GM12878 (cell line): ENCODE measurements at regions not wholly inside any gene's neighbourhood (a gene's known extent, or its start where the extent isn't known, plus 50 kb on each side); places are given as distances from the start of the nearest gene placed in this dataset.

ENCODE experiments used
- ATAC-seq: fragments of 200-7000 bp; cut with Tn5 transposase; 3 replicates; pipeline ENCODE4 v1.9.1; 2020; ENCODE audit warnings: mild to moderate bottlenecking, moderate library complexity
- BruUV-seq: library from RNA; stranded (reverse); fragments of 400-500 nt; replicated peaks from 2 replicates; lab custom pipeline; 2021; lab: Mats Ljungman, UMichigan
- CTCF ChIA-PET: fragments of 300-600 bp; sonication (Branson Sonifier 250); formaldehyde crosslinking; extraction: SDS; loops from one replicate; lab custom pipeline; 2021; ENCODE audit warnings: inconsistent platforms; lab: Yijun Ruan, JAX
- POLR2A ChIA-PET: fragments of 350-600 bp; formaldehyde crosslinking; extraction: SDS; loops from one replicate; lab custom pipeline; 2021; ENCODE audit warnings: inconsistent platforms; lab: Charles Lee
- RAD21 ChIA-PET: fragments of 300-600 bp; sonication (Branson Sonifier 250); formaldehyde crosslinking; loops from one replicate; lab custom pipeline; 2023; ENCODE audit warnings: antibody characterized with exemption; ENCODE audit not compliant: unreplicated experiment; lab: Charles Lee
- SMC1A ChIA-PET: fragments of 300-600 bp; sonication (Branson Sonifier 250); formaldehyde crosslinking; loops from one replicate; lab custom pipeline; 2023; ENCODE audit not compliant: unreplicated experiment, uncharacterized antibody; lab: Charles Lee
- DNase-seq: peaks from one replicate; pipeline ENCODE4 v3.0.0-alpha.2; 2011; ENCODE audit warnings: low read depth, low spot score
- FAIRE-seq: peaks from 3 replicates; lab custom pipeline; 2011; peaks lifted over from hg19 to GRCh38; lab: Jason Lieb, UNC
- H2AFZ ChIP-seq: 2 replicates; pipeline ENCODE4 v1.6.0; 2011; ENCODE audit warnings: low read depth, low read length, control low read depth; ENCODE audit not compliant: control insufficient read depth
- H3K27ac ChIP-seq: 2 replicates; pipeline ENCODE4 v1.5.1; 2011; ENCODE audit warnings: control low read depth; ENCODE audit not compliant: control insufficient read depth, insufficient read depth
- H3K27me3 ChIP-seq, 2 experiments: replicated peaks in 1 of 2; 2 replicates each; pipeline versions ENCODE4 v1.6.0 to v1.6.1; 2011; ENCODE audit warnings: low read length in 1 of 2; ENCODE audit not compliant: control insufficient read depth in 2 of 2, insufficient read depth in 2 of 2
- H3K36me3 ChIP-seq, 2 experiments: 2 replicates each; pipeline ENCODE4 v1.5.1; 2011; ENCODE audit warnings: low read length in 1 of 2; ENCODE audit not compliant: control insufficient read depth in 2 of 2, insufficient read depth in 2 of 2
- H3K4me1 ChIP-seq: 2 replicates; pipeline ENCODE4 v1.6.1; 2011; ENCODE audit warnings: mild to moderate bottlenecking, low read length, moderate library complexity, mixed read lengths; ENCODE audit not compliant: control insufficient read depth, insufficient read depth
- H3K4me2 ChIP-seq: 2 replicates; pipeline ENCODE4 v1.6.0; 2011; ENCODE audit warnings: control low read depth; ENCODE audit not compliant: control insufficient read depth, insufficient read depth
- H3K4me3 ChIP-seq: fragments of 200-600 bp; sonication (generic); 2 replicates; pipeline ENCODE4 v1.5.1; 2016
- H3K79me2 ChIP-seq: 2 replicates; pipeline ENCODE4 v1.6.0; 2011; ENCODE audit warnings: low read length; ENCODE audit not compliant: control insufficient read depth, insufficient read depth
- H3K9ac ChIP-seq: 2 replicates; pipeline ENCODE4 v1.8.0; 2011; ENCODE audit warnings: low read length, control low read depth, mixed read lengths; ENCODE audit not compliant: control insufficient read depth, insufficient read depth
- H3K9me3 ChIP-seq: replicated peaks from 3 replicates; pipeline ENCODE4 v1.5.1; 2011; ENCODE audit warnings: mild to moderate bottlenecking, low read length; ENCODE audit not compliant: control insufficient read depth, insufficient read depth
- H4K20me1 ChIP-seq: 2 replicates; pipeline ENCODE4 v1.6.0; 2011; ENCODE audit not compliant: control insufficient read depth, insufficient read depth
- EED ChIP-seq: sonication (generic); IDR thresholded peaks from 2 replicates; pipeline ENCODE4 v1.6.1; 2016; ENCODE audit warnings: antibody characterized with exemption, low read depth
- KAT2A ChIP-seq: conservative IDR thresholded peaks from 2 replicates; pipeline ENCODE4 v1.6.1; 2011; ENCODE audit warnings: low read depth, low read length; ENCODE audit not compliant: control insufficient read depth
- PAX5 ChIP-seq: IDR thresholded peaks from 2 replicates; pipeline ENCODE4 v1.6.1; 2011; ENCODE audit warnings: low read depth, low read length, borderline replicate concordance
- PAX8 ChIP-seq: fragments of 450-650 bp; IDR thresholded peaks from 2 replicates; pipeline ENCODE4 v1.6.1; 2017; ENCODE audit warnings: mild to moderate bottlenecking, moderate library complexity
- SUZ12 ChIP-seq: fragments of 200-600 bp; sonication (generic); IDR thresholded peaks from one replicate; pipeline ENCODE4 v1.6.1; 2018; ENCODE audit warnings: antibody characterized with exemption, mild to moderate bottlenecking; ENCODE audit not compliant: unreplicated experiment
- YBX1 ChIP-seq: fragments of 450-650 bp; IDR thresholded peaks from 2 replicates; pipeline ENCODE4 v1.6.1; 2016; ENCODE audit warnings: antibody characterized with exemption
- in situ Hi-C: fragments of 300-500 bp; cut with MboI; formaldehyde crosslinking; loops from 9 replicates; pipeline ENCODE4 v1.14.3; 2018; ENCODE audit warnings: mixed read lengths
- intact Hi-C: fragments of 100-400 bp; cut with micrococcal nuclease; formaldehyde crosslinking; loops from one replicate; pipeline ENCODE4 v1.14.2; 2022; ENCODE audit not compliant: unreplicated experiment

GRCh38 chr6:86122086-86122485 lies 479.4 kb upstream of the SYNCRIP start:
- ChIA-PET SMC1A (no interaction called here), POLR2A (no interaction called here), CTCF (no interaction called here), RAD21 (no interaction called here)
- H3K4me3 ChIP-seq, result no peak overlapping the region
- TF ChIP-seq YBX1 (no peak), EED (no peak), KAT2A (no peak), SUZ12 (no peak)
- no peaks in the 10 kb centered on the region for H3K36me3 ChIP-seq
- H3K4me2 ChIP-seq, result no peak overlapping the region
- H3K9me3 ChIP-seq, result no peaks in the 10 kb centered on the region
- in situ Hi-C loops (no loop called here), intact Hi-C loops (no loop called here)
- no peaks in the 10 kb centered on the region for H4K20me1 ChIP-seq
- no peak for FAIRE-seq
- BruUV-seq, result no TSS peak
- H3K27ac ChIP-seq, result no peak overlapping the region
- no peak overlapping the region for H3K9ac ChIP-seq
- H3K4me1 ChIP-seq, result no peaks in the 10 kb centered on the region
- H3K79me2 ChIP-seq, result no peaks in the 10 kb centered on the region
- no peak for DNase-seq
- H3K27me3 ChIP-seq, result no peaks in the 10 kb centered on the region
- ATAC-seq, result no peak
- no peak overlapping the region for H2AFZ ChIP-seq

DNA sequence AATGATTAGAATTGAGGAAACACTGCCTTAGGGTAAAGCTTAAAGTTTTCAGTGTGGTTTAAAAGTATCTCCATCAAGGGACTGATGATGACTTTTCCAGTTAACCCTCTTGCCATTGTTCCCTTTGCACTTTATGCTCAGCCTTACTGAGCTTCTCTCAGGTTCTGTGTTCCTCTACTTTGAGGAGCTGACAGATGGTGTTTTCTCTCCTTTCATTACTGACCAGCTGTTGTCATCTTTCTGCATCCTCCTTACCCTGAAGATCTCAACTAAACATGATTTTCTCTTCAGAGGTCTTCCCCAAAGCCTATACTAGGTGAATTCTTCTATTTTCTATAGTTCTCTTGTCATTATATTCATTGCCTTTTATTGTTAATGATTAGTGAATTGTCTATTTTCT lies 475.6 kb upstream of the SYNCRIP start:
- no peak overlapping the region for H3K27ac ChIP-seq

More for the DNA sequence above, 475.6 kb upstream of the SYNCRIP start:
- H3K4me3 ChIP-seq, result no peak overlapping the region
- no peak overlapping the region for H2AFZ ChIP-seq
- H3K4me2 ChIP-seq, result no peak overlapping the region
- ChIA-PET POLR2A (no interaction called here), CTCF (no interaction called here), SMC1A (no interaction called here), RAD21 (no interaction called here)
- H3K36me3 ChIP-seq, result no peaks in the 10 kb centered on the region
- ATAC-seq (no peak), FAIRE-seq (no peak), DNase-seq (no peak)
- no peaks in the 10 kb centered on the region for H3K79me2 ChIP-seq
- no TSS peak for BruUV-seq
- no peaks in the 10 kb centered on the region for H3K27me3 ChIP-seq
- H4K20me1 ChIP-seq, result no peaks in the 10 kb centered on the region
- H3K9me3 ChIP-seq, result no peaks in the 10 kb centered on the region
- TF ChIP-seq PAX5 (no peak), PAX8 (no peak)
- no peak overlapping the region for H3K9ac ChIP-seq
- no peaks in the 10 kb centered on the region for H3K4me1 ChIP-seq
- in situ Hi-C loops, result no loop called here
- intact Hi-C loops, result no loop called here
